Neuronal stem cell (in vitro differentiated cells): ENCODE measurements at regions not wholly inside any gene's neighbourhood (a gene's known extent, or its start where the extent isn't known, plus 50 kb on each side); places are given as distances from the start of the nearest gene placed in this dataset.
"Not testable (repeated sequence)": the region's sequence is repeated elsewhere in the genome, so short reads cannot be mapped to it uniquely, and the experiment has no call there.

Experiments
- DNase-seq: peaks from one replicate; pipeline ENCODE4 v3.0.0-alpha.2; 2013; ENCODE audit warnings: low spot score
- H2AFZ ChIP-seq: one replicate; pipeline ENCODE4 v1.6.1; 2013; ENCODE audit warnings: mild to moderate bottlenecking, low read length, inconsistent platforms
- H2AK5ac ChIP-seq: 2 replicates; pipeline ENCODE4 v1.6.1; 2013; ENCODE audit warnings: low read depth, mild to moderate bottlenecking, inconsistent platforms, low read length, moderate library complexity, mixed read lengths
- H2BK120ac ChIP-seq: 2 replicates; pipeline ENCODE4 v1.6.1; 2013; ENCODE audit warnings: low read depth, mild to moderate bottlenecking, inconsistent platforms, low read length, moderate library complexity, mixed read lengths
- H2BK12ac ChIP-seq: one replicate; pipeline ENCODE4 v1.6.1; 2013; ENCODE audit warnings: low read length, inconsistent platforms
- H2BK15ac ChIP-seq: 2 replicates; pipeline ENCODE4 v1.6.1; 2013; ENCODE audit warnings: mild to moderate bottlenecking, low read length, inconsistent platforms, mixed read lengths
- H2BK5ac ChIP-seq: one replicate; pipeline ENCODE4 v1.6.1; 2013; ENCODE audit warnings: inconsistent platforms, mild to moderate bottlenecking, low read length, moderate library complexity
- H3K14ac ChIP-seq: one replicate; pipeline ENCODE4 v1.6.1; 2013; ENCODE audit warnings: low read length, inconsistent platforms
- H3K18ac ChIP-seq: 2 replicates; pipeline ENCODE4 v1.6.1; 2013; ENCODE audit warnings: low read length, inconsistent platforms
- H3K23ac ChIP-seq: 2 replicates; pipeline ENCODE4 v1.6.1; 2013; ENCODE audit warnings: low read depth, mild to moderate bottlenecking, mixed read lengths, low read length, inconsistent platforms; ENCODE audit not compliant: poor library complexity
- H3K27ac ChIP-seq: replicated peaks from 3 replicates; pipeline ENCODE4 v1.5.1; 2013; ENCODE audit warnings: low read length, inconsistent platforms
- H3K27me3 ChIP-seq, 3 experiments: 2 replicates each; pipeline ENCODE4 v1.6.1; 2013; ENCODE audit warnings: low read length in 3 of 3, mild to moderate bottlenecking in 2 of 3, inconsistent platforms in 1 of 3, low read depth in 1 of 3, mixed read lengths in 1 of 3, moderate library complexity in 1 of 3; ENCODE audit not compliant: control insufficient read depth in 3 of 3, insufficient read depth in 3 of 3
- H3K36me3 ChIP-seq, 2 donors: replicated peaks in 1 of 2; 2 replicates each; pipeline ENCODE4 v1.6.1; 2013; ENCODE audit warnings: low read length in 2 of 2; ENCODE audit not compliant: control insufficient read depth in 2 of 2, insufficient read depth in 2 of 2
- H3K4ac ChIP-seq: 2 replicates; pipeline ENCODE4 v1.6.1; 2013; ENCODE audit warnings: inconsistent platforms, mild to moderate bottlenecking, low read length, moderate library complexity
- H3K4me1 ChIP-seq, 2 donors: 1 replicate in 1 of 2; 2 replicates in 1 of 2; pipeline ENCODE4 v1.6.1; 2013; ENCODE audit warnings: low read length in 2 of 2, low read depth in 1 of 2; ENCODE audit not compliant: control insufficient read depth in 2 of 2, insufficient read depth in 1 of 2
- H3K4me2 ChIP-seq: one replicate; pipeline ENCODE4 v1.6.1; 2013; ENCODE audit warnings: mild to moderate bottlenecking, low read length, inconsistent platforms; ENCODE audit not compliant: insufficient read depth, poor library complexity, severe bottlenecking
- H3K4me3 ChIP-seq, 2 donors: 2 replicates each; pipeline ENCODE4 v1.5.1; 2013; ENCODE audit warnings: low read length in 2 of 2, mild to moderate bottlenecking in 2 of 2, inconsistent platforms in 1 of 2, moderate library complexity in 1 of 2
- H3K79me1 ChIP-seq: one replicate; pipeline ENCODE4 v1.6.1; 2013; ENCODE audit warnings: low read depth, mild to moderate bottlenecking, inconsistent platforms, low read length, moderate library complexity
- H3K9ac ChIP-seq: one replicate; pipeline ENCODE4 v1.6.1; 2013; ENCODE audit warnings: mild to moderate bottlenecking, low read depth, low read length, inconsistent platforms; ENCODE audit not compliant: poor library complexity
- H3K9me3 ChIP-seq, 2 donors: replicated peaks in 1 of 2; 2 replicates each; pipeline versions ENCODE3 to v1.6.1; 2013; ENCODE audit warnings: low read length in 2 of 2, mild to moderate bottlenecking in 2 of 2, inconsistent platforms in 1 of 2, low read depth in 1 of 2, mixed read lengths in 1 of 2, moderate library complexity in 1 of 2; ENCODE audit not compliant: control insufficient read depth in 2 of 2, insufficient read depth in 1 of 2
- H4K8ac ChIP-seq: one replicate; pipeline ENCODE4 v1.6.1; 2013; ENCODE audit warnings: low read depth, mild to moderate bottlenecking, inconsistent platforms, low read length, moderate library complexity
- H4K91ac ChIP-seq: one replicate; pipeline ENCODE4 v1.6.1; 2013; ENCODE audit warnings: low read length, low read depth, mild to moderate bottlenecking, inconsistent platforms; ENCODE audit not compliant: poor library complexity
- WGBS, 2 donors: extraction: QIAGEN DNeasy Blood & Tissue Kit; methylation state at CpG; one replicate each; pipeline ENCODE4 v1.1.7; 2013; ENCODE audit warnings: missing lambda C conversion rate in 2 of 2, mixed read lengths in 1 of 2; ENCODE audit not compliant: insufficient read length in 2 of 2, insufficient replicate concordance in 1 of 2; ENCODE audit errors: extremely low coverage in 2 of 2; 5-methylcytosine and 5-hydroxymethylcytosine counted together

DNA sequence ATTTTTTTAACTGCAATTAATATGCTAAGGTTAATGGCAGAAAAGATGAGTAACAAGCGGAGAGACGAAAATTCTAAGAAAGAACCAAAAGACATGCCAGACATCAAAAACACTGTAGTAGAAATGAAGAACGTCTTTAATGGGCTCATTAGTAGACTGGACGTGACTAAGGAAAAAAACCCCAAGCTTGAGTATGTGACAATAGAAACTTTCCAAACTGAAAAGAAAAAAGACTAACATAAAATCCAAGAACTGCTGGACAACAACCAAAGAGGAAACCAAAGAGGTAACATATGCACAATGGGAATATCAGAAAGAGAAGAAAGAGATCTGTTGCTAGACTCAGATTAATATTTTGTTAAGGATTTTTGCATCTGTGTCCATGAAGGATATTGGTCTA is 94.6 kb upstream of the SETMAR start:
- Histone ChIP-seq H3K79me1 (no peaks in the 10 kb centered on the region), H4K8ac (no peak overlapping the region), H2BK5ac (no peak overlapping the region), H3K9ac (no peak overlapping the region), H3K4me2 (no peak overlapping the region), H2AK5ac (no peak overlapping the region), H3K27ac (no peak overlapping the region), H3K18ac (no peak overlapping the region), H3K23ac (no peak overlapping the region), H3K14ac (no peak overlapping the region), H3K4me3 (no peak overlapping the region), H2AFZ (no peak overlapping the region), H2BK12ac (no peak overlapping the region), H3K27me3 (no peaks in the 10 kb centered on the region), H3K4ac (no peak overlapping the region), H4K91ac (no peak overlapping the region), H3K9me3 (no peaks in the 10 kb centered on the region), H2BK120ac (no peak overlapping the region), H2BK15ac (no peak overlapping the region), H3K36me3 (no peaks in the 10 kb centered on the region), H3K4me1 (no peaks in the 10 kb centered on the region)
- WGBS, 2 donors: no CpG with 5 or more reads among the region's 4 CpGs
- no peak for DNase-seq

DNA sequence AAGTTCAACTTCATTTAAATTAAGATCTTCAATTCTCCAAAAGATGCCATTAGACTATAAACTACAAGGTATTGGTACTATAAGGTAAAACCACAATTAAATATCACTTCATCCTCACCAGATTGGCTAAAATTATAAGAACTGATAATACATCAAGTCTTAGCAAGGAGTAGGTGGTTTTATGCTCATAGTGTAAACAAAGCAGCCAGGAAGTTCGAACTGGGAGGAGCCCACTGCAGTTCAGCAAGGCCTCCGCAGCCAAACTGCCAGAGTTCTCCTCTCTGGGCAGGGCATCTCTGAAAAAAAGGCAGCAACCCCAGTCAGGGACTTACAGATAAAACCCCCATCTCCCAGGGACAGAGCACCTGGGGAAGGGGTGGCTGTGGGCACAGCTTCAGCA is 91.6 kb upstream of the SETMAR start:
- Histone ChIP-seq H3K4ac (no peak overlapping the region), H2BK15ac (no peak overlapping the region), H2BK12ac (no peak overlapping the region), H2AFZ (no peak overlapping the region), H3K14ac (no peak overlapping the region), H3K23ac (no peak overlapping the region), H3K79me1 (no peaks in the 10 kb centered on the region), H3K4me3 (no peak overlapping the region), H3K27ac (no peak overlapping the region), H3K18ac (no peak overlapping the region), H3K9ac (no peak overlapping the region), H4K8ac (no peak overlapping the region), H2BK5ac (no peak overlapping the region), H2BK120ac (no peak overlapping the region), H3K9me3 (no peaks in the 10 kb centered on the region), H3K4me2 (no peak overlapping the region), H3K36me3 (no peaks in the 10 kb centered on the region), H4K91ac (no peak overlapping the region), H3K4me1 (no peaks in the 10 kb centered on the region), H2AK5ac (no peak overlapping the region), H3K27me3 (no peaks in the 10 kb centered on the region)
- no peak for DNase-seq
- WGBS, 2 donors: no CpG with 5 or more reads among the region's 2 CpGs

DNA sequence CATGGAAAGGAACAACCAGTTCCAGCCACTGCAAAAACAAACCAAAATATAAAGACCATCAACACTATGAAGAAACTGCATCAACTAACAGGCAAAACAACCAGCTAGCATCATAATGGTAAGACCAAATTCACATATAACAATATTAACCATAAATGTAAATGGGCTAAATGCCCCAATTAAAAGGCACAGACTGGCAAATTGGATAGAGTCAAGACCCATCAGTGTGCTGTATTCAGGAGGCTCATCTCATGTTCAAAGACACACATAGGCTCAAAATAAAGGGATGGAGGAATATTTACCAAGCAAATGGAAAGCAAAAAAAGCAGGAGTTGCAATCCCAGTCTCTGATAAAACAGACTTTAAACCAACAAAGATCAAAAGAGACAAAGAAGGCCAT is 89.7 kb upstream of the SETMAR start:
- H3K4me2 ChIP-seq, H3K18ac ChIP-seq, H2AFZ ChIP-seq, H3K4ac ChIP-seq, H2BK12ac ChIP-seq, DNase-seq, H4K91ac ChIP-seq, H3K36me3 ChIP-seq, H4K8ac ChIP-seq, H2BK15ac ChIP-seq, H3K9me3 ChIP-seq, H2AK5ac ChIP-seq, H3K27me3 ChIP-seq, H3K27ac ChIP-seq, H3K23ac ChIP-seq, H3K9ac ChIP-seq, H2BK120ac ChIP-seq, H2BK5ac ChIP-seq, H3K4me1 ChIP-seq, H3K79me1 ChIP-seq, H3K14ac ChIP-seq, H3K4me3 ChIP-seq: not testable (repeated sequence)

DNA sequence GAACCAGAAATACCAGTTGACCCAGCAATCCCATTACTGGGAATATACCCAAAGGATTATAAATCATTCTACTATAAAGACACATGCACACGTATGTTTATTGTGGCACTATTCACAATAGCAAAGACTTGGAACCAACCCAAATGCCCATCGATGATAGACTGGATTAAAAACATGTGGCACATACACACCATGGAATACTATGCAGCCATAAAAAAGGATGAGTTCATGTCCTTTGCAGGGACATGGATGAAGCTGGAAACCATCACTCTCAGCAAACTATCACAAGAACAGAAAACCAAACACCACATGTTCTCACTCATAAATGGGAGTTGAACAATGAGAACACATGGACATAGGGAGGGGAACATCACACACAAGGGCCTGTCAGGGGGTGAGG is 86.2 kb upstream of the SETMAR start:
- H3K27ac ChIP-seq, H2AFZ ChIP-seq, H3K27me3 ChIP-seq, H3K18ac ChIP-seq, H2BK15ac ChIP-seq, H3K4me1 ChIP-seq, H3K4ac ChIP-seq, H4K91ac ChIP-seq, H3K36me3 ChIP-seq, H2AK5ac ChIP-seq, H4K8ac ChIP-seq, DNase-seq, H3K23ac ChIP-seq, H3K9me3 ChIP-seq, H2BK12ac ChIP-seq, H2BK5ac ChIP-seq, H3K4me3 ChIP-seq, H2BK120ac ChIP-seq, H3K9ac ChIP-seq, H3K79me1 ChIP-seq, H3K14ac ChIP-seq, H3K4me2 ChIP-seq: not testable (repeated sequence)
- WGBS, 2 donors: no CpG with 5 or more reads among the region's 2 CpGs
